DND-41 (cell line): ENCODE measurements at regions not wholly inside any gene's neighbourhood (a gene's known extent, or its start where the extent isn't known, plus 50 kb on each side); places are given as distances from the start of the nearest gene placed in this dataset.

Experiments used
- CTCF ChIP-seq: IDR thresholded peaks from 2 replicates; pipeline ENCODE4 v1.5.1; 2012; ENCODE audit warnings: borderline replicate concordance, low read length, moderate library complexity, mild to moderate bottlenecking; ENCODE audit not compliant: poor library complexity, severe bottlenecking; ENCODE audit errors: extremely low read depth
- EZH2 ChIP-seq: IDR thresholded peaks from 3 replicates; pipeline ENCODE4 v1.6.1; 2012; ENCODE audit warnings: borderline replicate concordance, low read depth, mild to moderate bottlenecking, moderate library complexity, low read length, inconsistent platforms; ENCODE audit not compliant: severe bottlenecking

GRCh38 chr1:221431068-221431651, 310.7 kb downstream of the DUSP10 start:
- no peak for TF ChIP-seq CTCF
- no peak for TF ChIP-seq EZH2
